ENCODE measurements at regions not wholly inside any gene's neighbourhood (a gene's known extent, or its start where the extent isn't known, plus 50 kb on each side); places are given as distances from the start of the nearest gene placed in this dataset.

DNA sequence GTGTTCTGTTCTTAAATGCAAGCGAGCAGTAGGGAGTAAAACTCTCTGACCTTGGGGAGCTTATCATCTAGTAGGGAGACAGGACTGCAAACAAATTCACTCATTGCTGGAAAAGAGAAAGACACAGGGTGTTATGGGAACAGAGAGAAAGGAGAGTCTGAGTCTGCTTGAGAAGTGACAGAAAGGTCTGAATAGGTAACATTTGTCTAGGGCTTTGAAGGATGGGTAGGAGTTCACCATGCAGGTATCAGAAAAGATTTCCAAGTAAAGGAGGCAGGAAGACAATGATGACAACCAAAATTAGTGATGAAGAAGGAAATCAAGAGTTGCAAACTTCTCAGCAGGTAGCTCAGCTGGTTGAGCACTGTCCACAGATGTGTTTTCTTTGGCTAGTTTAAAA lies 93.6 kb upstream of the GPR139 start:
- Histone ChIP-seq H3K27me3 (no peaks in the 10 kb centered on the region), H3K4me3 (no peak overlapping the region), H3K36me3 (no peaks in the 10 kb centered on the region), H3K27ac (no peak overlapping the region), H3K9me3 (no peaks in the 10 kb centered on the region), H3K4me1 (no peaks in the 10 kb centered on the region)
- no peak for ATAC-seq
- intact Hi-C loops (cut with DNase I; ENCODE audit: low total_unique reads): no loop called here
- DNase-seq: no peak
- in situ Hi-C loops (cut with MboI; ENCODE audit: low sequenced_read_pairs in 4 of 4): loop anchor here in 1 of 4 donors (25.0 kb wide), 1 partner anchor 95 kb away; no protein-coding TSS in a partner anchor
- TF ChIP-seq POLR2A (IDR thresholded peaks at IDR 0.05): no peak
- TF ChIP-seq, protein P1, sequence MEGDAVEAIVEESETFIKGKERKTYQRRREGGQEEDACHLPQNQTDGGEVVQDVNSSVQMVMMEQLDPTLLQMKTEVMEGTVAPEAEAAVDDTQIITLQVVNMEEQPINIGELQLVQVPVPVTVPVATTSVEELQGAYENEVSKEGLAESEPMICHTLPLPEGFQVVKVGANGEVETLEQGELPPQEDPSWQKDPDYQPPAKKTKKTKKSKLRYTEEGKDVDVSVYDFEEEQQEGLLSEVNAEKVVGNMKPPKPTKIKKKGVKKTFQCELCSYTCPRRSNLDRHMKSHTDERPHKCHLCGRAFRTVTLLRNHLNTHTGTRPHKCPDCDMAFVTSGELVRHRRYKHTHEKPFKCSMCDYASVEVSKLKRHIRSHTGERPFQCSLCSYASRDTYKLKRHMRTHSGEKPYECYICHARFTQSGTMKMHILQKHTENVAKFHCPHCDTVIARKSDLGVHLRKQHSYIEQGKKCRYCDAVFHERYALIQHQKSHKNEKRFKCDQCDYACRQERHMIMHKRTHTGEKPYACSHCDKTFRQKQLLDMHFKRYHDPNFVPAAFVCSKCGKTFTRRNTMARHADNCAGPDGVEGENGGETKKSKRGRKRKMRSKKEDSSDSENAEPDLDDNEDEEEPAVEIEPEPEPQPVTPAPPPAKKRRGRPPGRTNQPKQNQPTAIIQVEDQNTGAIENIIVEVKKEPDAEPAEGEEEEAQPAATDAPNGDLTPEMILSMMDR (IDR thresholded peaks at IDR 0.05 in 4 of 5, conservative IDR thresholded peaks at IDR 0.05 in 1 of 5): no peak

DNA sequence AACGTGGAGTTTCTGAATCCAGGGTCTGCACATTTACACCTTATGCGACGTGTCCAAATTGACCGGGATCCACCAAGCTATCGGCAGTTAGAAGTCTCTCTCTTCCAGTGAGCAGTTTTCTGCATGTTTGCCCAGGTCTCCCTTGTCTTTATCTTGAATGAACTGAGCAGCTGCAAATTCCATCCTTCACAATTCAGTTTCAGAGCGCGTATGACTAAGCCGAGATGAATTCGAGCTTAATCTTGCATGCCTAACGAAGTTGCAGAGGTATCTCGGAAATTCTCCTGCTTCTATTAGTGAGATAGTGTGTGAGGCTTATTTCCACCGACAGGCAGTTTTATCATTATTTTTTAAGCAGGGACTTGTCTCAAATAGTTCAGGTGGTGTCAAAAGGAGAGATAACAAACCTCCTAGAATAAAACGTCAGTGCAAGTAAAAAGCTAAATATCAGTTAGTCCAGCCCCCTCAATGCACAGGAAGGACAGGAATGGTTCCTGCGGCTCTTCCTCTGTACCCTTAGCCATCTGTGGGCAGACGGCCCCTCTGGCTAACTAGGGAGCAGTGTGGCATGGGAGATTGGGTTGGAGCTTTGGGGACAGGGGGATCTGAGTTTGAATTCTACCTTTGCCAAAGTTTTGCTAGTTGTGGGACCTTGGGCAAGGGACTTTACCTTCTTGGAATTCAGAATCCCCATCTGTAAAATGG lies 93.0 kb upstream of the GPR139 start:
- in situ Hi-C loops (cut with MboI; ENCODE audit: low sequenced_read_pairs in 4 of 4): loop anchor here in 1 of 4 donors (25.0 kb wide), 1 partner anchor 96 kb away; no protein-coding TSS in a partner anchor
- no peaks in the 10 kb centered on the region for H3K36me3 ChIP-seq
- DNase-seq (no peak), ATAC-seq (no peak)
- H3K27ac ChIP-seq: no peak overlapping the region
- intact Hi-C loops (cut with DNase I; ENCODE audit: low total_unique reads): no loop called here
- no peak overlapping the region for H3K4me3 ChIP-seq
- no peaks in the 10 kb centered on the region for H3K27me3 ChIP-seq
- H3K9me3 ChIP-seq: no peaks in the 10 kb centered on the region
- H3K4me1 ChIP-seq: no peaks in the 10 kb centered on the region
- TF ChIP-seq, protein P1 (IDR thresholded peaks at IDR 0.05 in 4 of 5, conservative IDR thresholded peaks at IDR 0.05 in 1 of 5): no peak
- TF ChIP-seq POLR2A (IDR thresholded peaks at IDR 0.05): no peak

DNA sequence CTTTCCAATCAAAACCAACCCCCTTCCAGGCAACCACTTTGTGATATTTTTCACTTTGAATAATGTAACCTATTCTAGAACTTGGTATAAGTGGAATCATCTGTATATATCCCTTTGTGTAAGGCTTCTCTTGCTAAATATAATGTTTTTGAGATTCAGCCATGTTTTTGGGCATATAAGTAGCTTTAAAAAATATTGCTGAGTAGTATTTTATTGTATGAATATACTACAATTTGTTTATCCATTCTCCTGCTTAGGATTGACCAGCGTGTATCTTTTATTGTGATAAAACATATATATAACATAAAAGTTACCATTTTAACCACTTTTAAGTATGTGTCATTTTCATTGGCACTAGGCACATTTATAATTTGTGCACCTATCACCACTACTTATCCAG lies 79.8 kb upstream of the GPR139 start:
- ATAC-seq (no peak), DNase-seq (no peak)
- no peak for TF ChIP-seq POLR2A (IDR thresholded peaks at IDR 0.05)
- TF ChIP-seq, protein P1 (IDR thresholded peaks at IDR 0.05 in 4 of 5, conservative IDR thresholded peaks at IDR 0.05 in 1 of 5): no peak
- Histone ChIP-seq H3K4me3 (no peak overlapping the region), H3K4me1 (no peaks in the 10 kb centered on the region), H3K27me3 (no peaks in the 10 kb centered on the region), H3K9me3 (no peaks in the 10 kb centered on the region), H3K27ac (no peak overlapping the region), H3K36me3 (no peaks in the 10 kb centered on the region)
- in situ Hi-C loops (cut with MboI; ENCODE audit: low sequenced_read_pairs in 4 of 4): loop anchor here in 1 of 4 donors (25.0 kb wide), 1 partner anchor 109 kb away; no protein-coding TSS in a partner anchor
- intact Hi-C loops (cut with DNase I; ENCODE audit: low total_unique reads): no loop called here

DNA sequence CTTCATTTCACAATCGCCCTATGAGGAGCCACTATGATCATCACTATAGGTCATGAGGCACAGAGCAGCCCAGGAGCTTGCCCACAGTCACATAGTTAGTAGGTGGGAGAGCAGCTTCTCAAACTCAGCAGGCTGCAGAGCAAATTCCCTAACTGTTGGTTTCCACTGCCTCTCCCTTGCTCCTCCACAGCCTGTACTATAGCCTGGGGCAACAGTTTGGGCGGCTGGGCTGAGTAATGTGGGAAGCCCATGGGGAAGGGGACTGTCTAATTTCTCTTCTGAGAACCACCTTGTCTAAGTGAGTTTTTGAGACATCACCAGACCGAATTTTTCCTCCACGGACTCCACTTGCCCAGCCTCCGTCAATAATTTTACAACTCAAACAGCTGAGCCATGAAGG lies 73.4 kb upstream of the GPR139 start:
- Histone ChIP-seq H3K27me3 (no peaks in the 10 kb centered on the region), H3K9me3 (no peaks in the 10 kb centered on the region), H3K36me3 (no peaks in the 10 kb centered on the region), H3K27ac (no peak overlapping the region), H3K4me1 (no peaks in the 10 kb centered on the region), H3K4me3 (no peak overlapping the region)
- intact Hi-C loops (cut with DNase I; ENCODE audit: low total_unique reads) (no loop called here), in situ Hi-C loops (cut with MboI; ENCODE audit: low sequenced_read_pairs in 4 of 4) (no loop called here)
- ATAC-seq (no peak), DNase-seq (no peak)
- TF ChIP-seq, protein P1 (IDR thresholded peaks at IDR 0.05 in 4 of 5, conservative IDR thresholded peaks at IDR 0.05 in 1 of 5): no peak
- no peak for TF ChIP-seq POLR2A (IDR thresholded peaks at IDR 0.05)
